HEK293 (cell line): ENCODE measurements at regions not wholly inside any gene's neighbourhood (a gene's known extent, or its start where the extent isn't known, plus 50 kb on each side); places are given as distances from the start of the nearest gene placed in this dataset.

ENCODE experiments used
- CTCF ChIA-PET: fragments of 350-600 bp; formaldehyde crosslinking; extraction: SDS; loops from one replicate; lab custom pipeline; 2021; ENCODE audit warnings: antibody characterized with exemption; lab: Yijun Ruan, JAX
- POLR2A ChIA-PET: fragments of 300-600 bp; formaldehyde crosslinking; extraction: SDS; loops from one replicate; lab custom pipeline; 2020; ENCODE audit warnings: antibody characterized with exemption, inconsistent platforms; lab: Yijun Ruan, JAX
- H3K27ac ChIP-seq: fragments of 200-500 bp; sonication (Bioruptor generic); 2 replicates; pipeline ENCODE4 v1.5.1; 2014; ENCODE audit warnings: low read depth, low read length, control low read depth, inconsistent platforms; ENCODE audit errors: extremely low read depth
- H3K36me3 ChIP-seq, 2 experiments: fragments of 200-500 bp in 1 of 2; sonication (Bioruptor generic) in 1 of 2; 1 replicate in 1 of 2; 2 replicates in 1 of 2; pipeline ENCODE4 v1.5.1; 2014 to 2017; ENCODE audit warnings: inconsistent platforms in 2 of 2, low read length in 2 of 2; ENCODE audit not compliant: control insufficient read depth in 2 of 2, insufficient read depth in 1 of 2
- H3K4me1 ChIP-seq: fragments of 200-500 bp; sonication (Bioruptor generic); 2 replicates; pipeline ENCODE4 v1.5.1; 2014; ENCODE audit warnings: mild to moderate bottlenecking, low read length, inconsistent platforms; ENCODE audit not compliant: control insufficient read depth, insufficient read depth
- H3K4me3 ChIP-seq: 2 replicates; pipeline ENCODE4 v1.5.1; 2011; ENCODE audit warnings: low read depth, mild to moderate bottlenecking, control low read depth, low read length, moderate library complexity
- H3K9me3 ChIP-seq: fragments of 200-500 bp; sonication (Bioruptor generic); 2 replicates; pipeline ENCODE4 v1.5.1; 2014; ENCODE audit warnings: low read depth, low read length, inconsistent platforms; ENCODE audit not compliant: control insufficient read depth, insufficient read depth
- CTCF ChIP-seq: fragments of 450-650 bp; formaldehyde crosslinking; IDR thresholded peaks from 2 replicates; pipeline ENCODE4 v1.5.1; 2016; ENCODE audit warnings: missing biosample characterization, missing genetic modification characterization
- FEZF1 ChIP-seq: fragments of 450-650 bp; formaldehyde crosslinking; IDR thresholded peaks from 2 replicates; pipeline ENCODE4 v1.5.1; 2016; ENCODE audit warnings: missing biosample characterization, missing genetic modification characterization
- GLI2 ChIP-seq: fragments of 450-650 bp; formaldehyde crosslinking; IDR thresholded peaks from 2 replicates; pipeline ENCODE4; 2017; ENCODE audit warnings: missing biosample characterization, missing genetic modification characterization, low read depth, borderline replicate concordance
- HIC1 ChIP-seq: fragments of 450-650 bp; formaldehyde crosslinking; IDR thresholded peaks from 2 replicates; pipeline ENCODE4 v1.5.1; 2016; ENCODE audit warnings: missing biosample characterization, missing genetic modification characterization
- TRIM28 ChIP-seq: IDR thresholded peaks from 2 replicates; pipeline ENCODE4 v1.6.1; 2011; ENCODE audit warnings: low read length, control low read depth, borderline replicate concordance
- ZBTB21 ChIP-seq: fragments of 450-650 bp; formaldehyde crosslinking; IDR thresholded peaks from 2 replicates; pipeline ENCODE4 v1.5.1; 2017; ENCODE audit warnings: missing biosample characterization, missing genetic modification characterization
- ZEB2 ChIP-seq: fragments of 450-650 bp; formaldehyde crosslinking; IDR thresholded peaks from 2 replicates; pipeline ENCODE4 v1.5.1; 2016; ENCODE audit warnings: missing biosample characterization, missing genetic modification characterization
- ZFHX2 ChIP-seq: fragments of 450-650 bp; formaldehyde crosslinking; conservative IDR thresholded peaks from 2 replicates; pipeline ENCODE4 v1.5.1; 2016; ENCODE audit warnings: missing biosample characterization, missing genetic modification characterization
- ZFP37 ChIP-seq: fragments of 450-650 bp; formaldehyde crosslinking; IDR thresholded peaks from 2 replicates; pipeline ENCODE4 v1.5.1; 2016; ENCODE audit warnings: missing biosample characterization, missing genetic modification characterization
- ZFP69B ChIP-seq: fragments of 450-650 bp; formaldehyde crosslinking; IDR thresholded peaks from 2 replicates; pipeline ENCODE4 v1.5.1; 2016; ENCODE audit warnings: missing biosample characterization, missing genetic modification characterization
- ZNF148 ChIP-seq: fragments of 450-650 bp; formaldehyde crosslinking; IDR thresholded peaks from 2 replicates; pipeline ENCODE4 v1.5.0; 2017; ENCODE audit warnings: missing biosample characterization, missing genetic modification characterization, borderline replicate concordance
- ZNF266 ChIP-seq: fragments of 450-650 bp; formaldehyde crosslinking; IDR thresholded peaks from 2 replicates; pipeline ENCODE4 v1.5.1; 2016; ENCODE audit warnings: missing biosample characterization, missing genetic modification characterization, low read depth
- ZNF513 ChIP-seq: fragments of 450-650 bp; IDR thresholded peaks from 2 replicates; pipeline ENCODE4 v1.5.1; 2018; ENCODE audit warnings: missing biosample characterization, missing genetic modification characterization
- ZNF549 ChIP-seq: fragments of 450-650 bp; IDR thresholded peaks from 2 replicates; pipeline ENCODE4 v1.5.1; 2018; ENCODE audit warnings: missing biosample characterization, missing genetic modification characterization, mild to moderate bottlenecking, inconsistent platforms, moderate library complexity
- ZNF621 ChIP-seq: fragments of 450-650 bp; formaldehyde crosslinking; IDR thresholded peaks from 2 replicates; pipeline ENCODE4 v1.5.1; 2017; ENCODE audit warnings: missing biosample characterization, missing genetic modification characterization
- ZNF654 ChIP-seq: fragments of 450-650 bp; formaldehyde crosslinking; IDR thresholded peaks from 2 replicates; pipeline ENCODE4 v1.5.1; 2016; ENCODE audit warnings: low read depth, missing biosample characterization, missing genetic modification characterization
- ZNF664 ChIP-seq: fragments of 450-650 bp; formaldehyde crosslinking; IDR thresholded peaks from 2 replicates; pipeline ENCODE4 v1.5.1; 2016; ENCODE audit warnings: missing biosample characterization, missing genetic modification characterization
- ZNF76 ChIP-seq: fragments of 450-650 bp; formaldehyde crosslinking; IDR thresholded peaks from 2 replicates; pipeline ENCODE4; 2016; ENCODE audit warnings: low read depth, missing biosample characterization, missing genetic modification characterization, borderline replicate concordance
- ZNF792 ChIP-seq: fragments of 450-650 bp; formaldehyde crosslinking; IDR thresholded peaks from 2 replicates; pipeline ENCODE4 v1.5.1; 2016; ENCODE audit warnings: missing biosample characterization, missing genetic modification characterization

- TF ChIP-seq GLI2: no peak
- no peak for TF ChIP-seq ZFP37 (tag by site-specific recombination)
- TF ChIP-seq ZNF621 (tag by site-specific recombination): no peak
- TF ChIP-seq ZFHX2: no peak
- no peak for TF ChIP-seq ZNF76 (tag by site-specific recombination)
- TF ChIP-seq ZNF792 (tag by site-specific recombination): no peak
- no peak for TF ChIP-seq ZNF654
- TF ChIP-seq ZEB2 (tag by site-specific recombination): no peak
Observed at GRCh38 chr3:107258300-107258699, 118.9 kb upstream of the CCDC54 start (continued).

- ChIA-PET POLR2A (no interaction called here), CTCF (interaction anchor here (0.6 to 1.4 kb wide), 2 partner anchors 12 to 925 kb away, joined by 3 to 6 read pairs; no protein-coding TSS in a partner anchor)
- no peak overlapping the region for H3K4me3 ChIP-seq
- H3K27ac ChIP-seq: no peak overlapping the region
- H3K9me3 ChIP-seq: no peaks in the 10 kb centered on the region
- no peaks in the 10 kb centered on the region for H3K4me1 ChIP-seq
- H3K36me3 ChIP-seq: no peaks in the 10 kb centered on the region
- TF ChIP-seq TRIM28 (no peak), ZNF513 (tag by site-specific recombination) (no peak), HIC1 (tag by site-specific recombination) (no peak), FEZF1 (no peak), CTCF (no peak), ZNF266 (no peak), ZNF148 (tag by site-specific recombination) (no peak), ZNF664 (no peak), ZFP69B (no peak), ZBTB21 (no peak), ZNF549 (tag by site-specific recombination) (no peak)
Observed at GRCh38 chr3:107260207-107260606, 117.0 kb upstream of the CCDC54 start.
